Mesendoderm (in vitro differentiated cells): ENCODE measurements at regions not wholly inside any gene's neighbourhood (a gene's known extent, or its start where the extent isn't known, plus 50 kb on each side); places are given as distances from the start of the nearest gene placed in this dataset.

ENCODE experiments used
- DNase-seq: peaks from one replicate; pipeline ENCODE4 v3.0.0; 2013
- H2AK5ac ChIP-seq: 2 replicates; pipeline ENCODE4 v1.6.1; 2013; ENCODE audit warnings: low read length, inconsistent platforms
- H2BK120ac ChIP-seq: 2 replicates; pipeline ENCODE4 v1.6.1; 2013; ENCODE audit warnings: low read depth, mild to moderate bottlenecking, low read length, moderate library complexity, mixed read lengths
- H2BK15ac ChIP-seq: replicated peaks from 2 replicates; pipeline ENCODE4 v1.6.1; 2013; ENCODE audit warnings: low read depth, mild to moderate bottlenecking, moderate library complexity
- H2BK5ac ChIP-seq: 2 replicates; pipeline ENCODE4 v1.6.1; 2013; ENCODE audit warnings: low read length, inconsistent platforms
- H3K18ac ChIP-seq: 2 replicates; pipeline ENCODE4 v1.6.1; 2013; ENCODE audit warnings: mild to moderate bottlenecking, low read length, mixed read lengths
- H3K23ac ChIP-seq: one replicate; pipeline ENCODE4 v1.6.1; 2013; ENCODE audit warnings: low read length
- H3K27ac ChIP-seq: 2 replicates; pipeline ENCODE4 v1.5.1; 2013; ENCODE audit warnings: low read depth, mild to moderate bottlenecking, inconsistent platforms, low read length, moderate library complexity
- H3K27me3 ChIP-seq: 2 replicates; pipeline ENCODE4 v1.6.1; 2013; ENCODE audit warnings: low read length, control low read depth, mild to moderate bottlenecking, inconsistent platforms; ENCODE audit not compliant: insufficient read depth, poor library complexity
- H3K36me3 ChIP-seq: 2 replicates; pipeline ENCODE4 v1.6.1; 2013; ENCODE audit warnings: low read length, inconsistent platforms; ENCODE audit not compliant: control insufficient read depth, insufficient read depth
- H3K4ac ChIP-seq: one replicate; pipeline ENCODE4 v1.6.1; 2013; ENCODE audit warnings: low read depth, mild to moderate bottlenecking, low read length, moderate library complexity
- H3K4me1 ChIP-seq: 2 replicates; pipeline ENCODE4 v1.6.1; 2013; ENCODE audit warnings: low read depth, low read length, inconsistent platforms; ENCODE audit not compliant: control insufficient read depth
- H3K4me2 ChIP-seq: 2 replicates; pipeline ENCODE4 v1.6.1; 2013; ENCODE audit warnings: low read length
- H3K4me3 ChIP-seq: 2 replicates; pipeline ENCODE4 v1.5.1; 2013; ENCODE audit warnings: mild to moderate bottlenecking, low read length
- H3K56ac ChIP-seq: one replicate; pipeline ENCODE4 v1.6.1; 2013; ENCODE audit warnings: low read length
- H3K79me1 ChIP-seq: 2 replicates; pipeline ENCODE4 v1.6.1; 2013; ENCODE audit warnings: low read length, inconsistent platforms
- H3K79me2 ChIP-seq: 2 replicates; pipeline ENCODE4 v1.6.1; 2013; ENCODE audit warnings: mild to moderate bottlenecking, low read length; ENCODE audit not compliant: control insufficient read depth, insufficient read depth
- H3K9ac ChIP-seq: 2 replicates; pipeline ENCODE4 v1.6.1; 2013; ENCODE audit warnings: low read length, inconsistent platforms
- H4K5ac ChIP-seq: one replicate; pipeline ENCODE4 v1.6.1; 2013; ENCODE audit warnings: low read length
- H4K8ac ChIP-seq: one replicate; pipeline ENCODE4 v1.6.1; 2013; ENCODE audit warnings: low read depth, mild to moderate bottlenecking, control low read depth, low read length, moderate library complexity
- WGBS: extraction: QIAGEN DNeasy Blood & Tissue Kit; methylation state at CpG from one replicate; pipeline ENCODE4 v1.1.7; 2013; ENCODE audit warnings: low lambda C conversion rate, missing lambda C conversion rate; ENCODE audit not compliant: insufficient coverage; ENCODE audit errors: extremely low coverage; 5-methylcytosine and 5-hydroxymethylcytosine counted together

- Histone ChIP-seq H4K8ac (no peak overlapping the region), H3K4me3 (no peak overlapping the region), H2BK15ac (no peak overlapping the region), H2AK5ac (no peak overlapping the region), H3K27me3 (no peaks in the 10 kb centered on the region), H3K79me2 (no peaks in the 10 kb centered on the region), H3K27ac (no peak overlapping the region), H3K9ac (no peak overlapping the region), H4K5ac (no peak overlapping the region), H3K36me3 (no peaks in the 10 kb centered on the region), H3K18ac (no peak overlapping the region), H2BK120ac (no peak overlapping the region), H3K4ac (no peak overlapping the region), H3K4me2 (no peak overlapping the region), H3K56ac (no peak overlapping the region), H2BK5ac (no peak overlapping the region), H3K23ac (no peak overlapping the region), H3K79me1 (no peaks in the 10 kb centered on the region), H3K4me1 (no peaks in the 10 kb centered on the region)
- WGBS, result no CpG with 5 or more reads among the region's 10 CpGs
- no peak for DNase-seq
Measured at GRCh38 chr21:14657241-14658008, 111.3 kb upstream of the SAMSN1 start.

- no peak overlapping the region for H3K56ac ChIP-seq
- H4K5ac ChIP-seq, result no peak overlapping the region
- WGBS, result no CpG with 5 or more reads among the region's 1 CpG
- H3K27ac ChIP-seq, result no peak overlapping the region
- H4K8ac ChIP-seq, result no peak overlapping the region
- no peak overlapping the region for H3K18ac ChIP-seq
- no peak overlapping the region for H3K23ac ChIP-seq
- no peak overlapping the region for H3K4ac ChIP-seq
- no peak overlapping the region for H3K4me2 ChIP-seq
- H3K4me3 ChIP-seq, result no peak overlapping the region
- DNase-seq, result no peak
- H2BK120ac ChIP-seq, result no peak overlapping the region
- H2BK15ac ChIP-seq, result no peak overlapping the region
- no peak overlapping the region for H2AK5ac ChIP-seq
- H3K79me2 ChIP-seq, result no peaks in the 10 kb centered on the region
- no peak overlapping the region for H3K9ac ChIP-seq
- H3K79me1 ChIP-seq, result no peaks in the 10 kb centered on the region
- H3K36me3 ChIP-seq, result no peaks in the 10 kb centered on the region
- H3K4me1 ChIP-seq, result no peaks in the 10 kb centered on the region
- H2BK5ac ChIP-seq, result no peak overlapping the region
- no peaks in the 10 kb centered on the region for H3K27me3 ChIP-seq
Measured at GRCh38 chr21:14646893-14647292, 100.8 kb upstream of the SAMSN1 start.

GRCh38 chr21:14645702-14646101 is 99.6 kb upstream of the SAMSN1 start:
- no peak overlapping the region for H2BK15ac ChIP-seq
- no peak overlapping the region for H4K5ac ChIP-seq
- H3K4me3 ChIP-seq, result no peak overlapping the region
- H3K36me3 ChIP-seq, result no peaks in the 10 kb centered on the region
- H3K79me1 ChIP-seq, result no peaks in the 10 kb centered on the region
- H4K8ac ChIP-seq, result no peak overlapping the region
- H3K79me2 ChIP-seq, result no peaks in the 10 kb centered on the region
- no peaks in the 10 kb centered on the region for H3K27me3 ChIP-seq
- no peak overlapping the region for H3K23ac ChIP-seq
- H3K9ac ChIP-seq, result no peak overlapping the region
- no peak overlapping the region for H3K27ac ChIP-seq
- no peak overlapping the region for H3K18ac ChIP-seq
- no peak overlapping the region for H3K4me2 ChIP-seq
- no peak overlapping the region for H3K56ac ChIP-seq
- H3K4ac ChIP-seq, result no peak overlapping the region
- H3K4me1 ChIP-seq, result no peaks in the 10 kb centered on the region
- no CpG with 5 or more reads among the region's 4 CpGs for WGBS
- DNase-seq, result no peak
- H2BK5ac ChIP-seq, result no peak overlapping the region
- no peak overlapping the region for H2AK5ac ChIP-seq
- no peak overlapping the region for H2BK120ac ChIP-seq

GRCh38 chr21:14632359-14632758 is 86.2 kb upstream of the SAMSN1 start:
- Histone ChIP-seq H2AK5ac (no peak overlapping the region), H3K18ac (no peak overlapping the region), H3K4me2 (no peak overlapping the region), H3K56ac (no peak overlapping the region), H3K79me1 (no peaks in the 10 kb centered on the region), H3K27ac (no peak overlapping the region), H3K23ac (no peak overlapping the region), H4K8ac (no peak overlapping the region), H2BK5ac (no peak overlapping the region), H3K27me3 (no peaks in the 10 kb centered on the region), H3K4ac (no peak overlapping the region), H3K9ac (no peak overlapping the region), H3K4me3 (no peak overlapping the region), H3K79me2 (no peaks in the 10 kb centered on the region), H3K36me3 (no peaks in the 10 kb centered on the region), H4K5ac (no peak overlapping the region), H2BK120ac (no peak overlapping the region), H3K4me1 (no peaks in the 10 kb centered on the region), H2BK15ac (no peak overlapping the region)
- no CpG with 5 or more reads among the region's 1 CpG for WGBS
- no peak for DNase-seq

- no peak overlapping the region for H3K18ac ChIP-seq
- no peaks in the 10 kb centered on the region for H3K36me3 ChIP-seq
- no peak overlapping the region for H3K4ac ChIP-seq
- no peak overlapping the region for H2BK120ac ChIP-seq
- DNase-seq, result no peak
- no peak overlapping the region for H3K4me3 ChIP-seq
- no peak overlapping the region for H3K23ac ChIP-seq
- H2BK15ac ChIP-seq, result no peak overlapping the region
- no CpG with 5 or more reads among the region's 2 CpGs for WGBS
- no peaks in the 10 kb centered on the region for H3K79me2 ChIP-seq
- no peak overlapping the region for H3K4me2 ChIP-seq
- no peak overlapping the region for H2BK5ac ChIP-seq
- H3K9ac ChIP-seq, result no peak overlapping the region
- no peaks in the 10 kb centered on the region for H3K27me3 ChIP-seq
- H2AK5ac ChIP-seq, result no peak overlapping the region
- no peak overlapping the region for H4K8ac ChIP-seq
- no peaks in the 10 kb centered on the region for H3K4me1 ChIP-seq
- H3K27ac ChIP-seq, result no peak overlapping the region
- H4K5ac ChIP-seq, result no peak overlapping the region
- H3K79me1 ChIP-seq, result no peaks in the 10 kb centered on the region
- no peak overlapping the region for H3K56ac ChIP-seq
Measured at GRCh38 chr21:14630556-14631069, 84.5 kb upstream of the SAMSN1 start.

- no peak overlapping the region for H3K4me2 ChIP-seq
- no peaks in the 10 kb centered on the region for H3K79me1 ChIP-seq
- no peaks in the 10 kb centered on the region for H3K4me1 ChIP-seq
- H3K18ac ChIP-seq, result no peak overlapping the region
- no peak overlapping the region for H3K56ac ChIP-seq
- no peak overlapping the region for H2BK120ac ChIP-seq
- no peak for DNase-seq
- no peak overlapping the region for H2BK15ac ChIP-seq
- H3K27me3 ChIP-seq, result no peaks in the 10 kb centered on the region
- H3K9ac ChIP-seq, result no peak overlapping the region
- H3K36me3 ChIP-seq, result no peaks in the 10 kb centered on the region
- no peak overlapping the region for H4K8ac ChIP-seq
- no peak overlapping the region for H3K4ac ChIP-seq
- peak overlapping the region; percentile 45 for H3K23ac ChIP-seq
- no peak overlapping the region for H2AK5ac ChIP-seq
- WGBS, result no CpG with 5 or more reads among the region's 5 CpGs
- H3K27ac ChIP-seq, result no peak overlapping the region
- no peaks in the 10 kb centered on the region for H3K79me2 ChIP-seq
- no peak overlapping the region for H2BK5ac ChIP-seq
- no peak overlapping the region for H4K5ac ChIP-seq
- no peak overlapping the region for H3K4me3 ChIP-seq
Measured at GRCh38 chr21:14629461-14629860, 83.3 kb upstream of the SAMSN1 start.
